ENCODE measurements at regions not wholly inside any gene's neighbourhood (a gene's known extent, or its start where the extent isn't known, plus 50 kb on each side); places are given as distances from the start of the nearest gene placed in this dataset.
"Not testable (repeated sequence)": the region's sequence is repeated elsewhere in the genome, so short reads cannot be mapped to it uniquely, and the experiment has no call there.

DNA sequence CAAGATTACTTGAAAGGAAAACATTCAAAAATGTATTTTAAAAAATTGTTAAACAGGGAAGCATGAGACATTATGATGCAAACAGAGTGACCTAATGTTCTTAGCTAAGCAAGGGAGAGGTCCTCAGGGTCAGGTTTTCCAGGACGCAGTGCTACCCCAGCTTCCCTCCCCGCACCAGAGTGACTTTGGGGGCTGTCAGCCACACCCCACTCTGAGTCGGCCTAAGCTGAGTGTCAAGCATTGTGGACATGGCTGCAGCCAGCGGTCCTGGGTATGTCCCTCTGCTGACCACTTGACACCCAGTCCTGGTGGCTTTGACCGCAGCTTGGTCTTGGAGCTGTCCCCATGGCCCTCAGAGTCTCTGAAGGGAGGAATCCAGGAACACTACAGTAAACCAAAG, 54.9 kb upstream of the CD93 start:
- H3K4me3 ChIP-seq (ENCODE audit: severe bottlenecking), result no peak overlapping the region
- ATAC-seq (ENCODE audit: low read depth), result no peak
- no peaks in the 10 kb centered on the region for H3K36me3 ChIP-seq (ENCODE audit: low read depth)
- no peak for DNase-seq (ENCODE audit: low spot score)
- H3K9me3 ChIP-seq (ENCODE audit: severe bottlenecking), result no peaks in the 10 kb centered on the region
- no peak for TF ChIP-seq CTCF (IDR thresholded peaks at IDR 0.05; ENCODE audit: poor library complexity, severe bottlenecking)
- peaks cover 57% of the 10 kb centered on the region for H3K4me1 ChIP-seq (ENCODE audit: insufficient read depth, poor library complexity, severe bottlenecking)
- H3K27me3 ChIP-seq (ENCODE audit: insufficient read depth, poor library complexity, severe bottlenecking), result no peaks in the 10 kb centered on the region
- no peak overlapping the region for H3K27ac ChIP-seq (ENCODE audit: poor library complexity, severe bottlenecking)

DNA sequence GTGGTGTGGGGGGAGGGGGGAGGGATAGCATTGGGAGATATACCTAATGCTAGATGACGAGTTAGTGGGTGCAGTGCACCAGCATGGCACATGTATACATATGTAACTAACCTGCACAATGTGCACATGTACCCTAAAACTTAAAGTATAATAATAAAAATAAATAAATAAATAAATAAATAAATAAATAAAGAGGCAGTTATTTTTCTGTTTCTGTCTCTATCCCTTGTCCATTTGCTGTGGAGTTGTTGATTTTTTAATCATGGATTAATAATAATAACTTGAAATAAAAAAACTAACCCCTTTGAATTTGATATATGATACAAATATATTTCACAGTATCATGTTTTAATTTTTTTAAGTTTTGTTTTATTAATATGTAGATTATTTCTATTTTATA, 53.9 kb upstream of the CD93 start:
- not testable (repeated sequence) for H3K4me3 ChIP-seq (ENCODE audit: severe bottlenecking); H3K9me3 ChIP-seq (ENCODE audit: severe bottlenecking); H3K36me3 ChIP-seq (ENCODE audit: low read depth); H3K27me3 ChIP-seq (ENCODE audit: insufficient read depth, poor library complexity, severe bottlenecking); ATAC-seq (ENCODE audit: low read depth); DNase-seq (ENCODE audit: low spot score)
- Histone ChIP-seq H3K27ac (ENCODE audit: poor library complexity, severe bottlenecking) (peak overlapping the region; percentile 32), H3K4me1 (ENCODE audit: insufficient read depth, poor library complexity, severe bottlenecking) (peaks cover 57% of the 10 kb centered on the region)

DNA sequence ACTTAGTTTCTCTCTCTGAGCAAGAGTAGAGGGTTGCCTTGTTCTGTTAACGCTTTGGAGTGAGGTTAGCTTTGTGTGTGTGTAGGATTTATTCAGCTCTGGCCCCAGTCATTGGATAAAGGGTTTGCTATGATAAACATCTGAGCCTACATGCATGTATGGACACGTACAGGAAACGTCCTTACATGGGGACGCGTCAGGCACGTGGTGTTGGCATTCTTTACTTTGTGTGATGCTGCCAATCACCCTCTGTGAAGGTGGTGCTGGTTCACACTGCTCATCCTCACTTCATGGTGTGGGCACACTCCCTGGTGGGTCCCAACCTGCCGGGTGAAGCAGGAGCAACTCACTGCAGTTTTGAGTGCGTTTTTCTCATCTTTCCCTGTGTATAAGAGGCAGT, 53.4 kb upstream of the CD93 start:
- Histone ChIP-seq H3K27me3 (ENCODE audit: insufficient read depth, poor library complexity, severe bottlenecking) (no peaks in the 10 kb centered on the region), H3K4me3 (ENCODE audit: severe bottlenecking) (no peak overlapping the region), H3K9me3 (ENCODE audit: severe bottlenecking) (no peaks in the 10 kb centered on the region), H3K27ac (ENCODE audit: poor library complexity, severe bottlenecking) (peak overlapping the region; percentile 32), H3K4me1 (ENCODE audit: insufficient read depth, poor library complexity, severe bottlenecking) (peaks cover 57% of the 10 kb centered on the region), H3K36me3 (ENCODE audit: low read depth) (no peaks in the 10 kb centered on the region)
- TF ChIP-seq CTCF (IDR thresholded peaks at IDR 0.05; ENCODE audit: poor library complexity, severe bottlenecking), result no peak
- ATAC-seq (ENCODE audit: low read depth) (peak; percentile 66), DNase-seq (ENCODE audit: low spot score) (peak; percentile 71)

DNA sequence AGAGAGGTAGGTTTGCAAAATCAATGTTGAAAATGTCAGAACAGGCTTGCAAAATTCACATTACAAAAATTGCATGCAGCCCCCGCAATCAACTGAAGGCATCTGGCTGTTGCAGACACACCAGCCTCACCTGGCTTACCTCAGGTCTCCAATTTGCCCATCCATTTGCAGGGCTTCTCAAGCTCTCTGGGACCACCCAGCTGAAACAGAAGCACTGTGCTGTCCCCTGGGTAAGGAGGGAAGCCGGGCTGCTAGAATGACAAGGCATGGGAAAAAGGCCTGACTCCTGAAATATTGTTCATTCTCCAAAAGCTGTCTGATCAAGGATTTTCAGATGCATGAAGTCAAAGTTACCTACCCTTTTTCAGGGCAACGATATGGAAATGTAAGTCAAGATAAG, 52.6 kb upstream of the CD93 start:
- DNase-seq (ENCODE audit: low spot score), result no peak
- H3K36me3 ChIP-seq (ENCODE audit: low read depth), result no peaks in the 10 kb centered on the region
- no peaks in the 10 kb centered on the region for H3K27me3 ChIP-seq (ENCODE audit: insufficient read depth, poor library complexity, severe bottlenecking)
- H3K27ac ChIP-seq (ENCODE audit: poor library complexity, severe bottlenecking), result peak overlapping the region; percentile 32
- H3K9me3 ChIP-seq (ENCODE audit: severe bottlenecking), result no peaks in the 10 kb centered on the region
- H3K4me3 ChIP-seq (ENCODE audit: severe bottlenecking), result no peak overlapping the region
- H3K4me1 ChIP-seq (ENCODE audit: insufficient read depth, poor library complexity, severe bottlenecking), result peaks cover 56% of the 10 kb centered on the region
- TF ChIP-seq CTCF (IDR thresholded peaks at IDR 0.05; ENCODE audit: poor library complexity, severe bottlenecking), result no peak
- ATAC-seq (ENCODE audit: low read depth), result no peak

GRCh38 chr20:23138226-23138625, 52.1 kb upstream of the CD93 start:
- H3K27me3 ChIP-seq (ENCODE audit: insufficient read depth, poor library complexity, severe bottlenecking), result no peaks in the 10 kb centered on the region
- no peak for TF ChIP-seq CTCF (IDR thresholded peaks at IDR 0.05; ENCODE audit: poor library complexity, severe bottlenecking)
- ATAC-seq (ENCODE audit: low read depth), result no peak
- no peak overlapping the region for H3K4me3 ChIP-seq (ENCODE audit: severe bottlenecking)
- H3K36me3 ChIP-seq (ENCODE audit: low read depth), result no peaks in the 10 kb centered on the region
- peaks cover 52% of the 10 kb centered on the region for H3K4me1 ChIP-seq (ENCODE audit: insufficient read depth, poor library complexity, severe bottlenecking)
- DNase-seq (ENCODE audit: low spot score), result no peak
- H3K9me3 ChIP-seq (ENCODE audit: severe bottlenecking), result no peaks in the 10 kb centered on the region
- H3K27ac ChIP-seq (ENCODE audit: poor library complexity, severe bottlenecking), result peak overlapping the region; percentile 31

Measured in RWPE2 (cell line).